GM18505 (cell line): ENCODE measurements at regions not wholly inside any gene's neighbourhood (a gene's known extent, or its start where the extent isn't known, plus 50 kb on each side); places are given as distances from the start of the nearest gene placed in this dataset.
"Not testable (repeated sequence)": the region's sequence is repeated elsewhere in the genome, so short reads cannot be mapped to it uniquely, and the experiment has no call there.

Experiments used
- ATAC-seq: cut with Tn5 transposase; IDR thresholded peaks from one replicate; pipeline ENCODE4 v1.9.1; 2021; ENCODE audit not compliant: unreplicated experiment
- POLR2A ChIP-seq: IDR thresholded peaks from 4 replicates; pipeline ENCODE4 v1.6.1; 2011; ENCODE audit warnings: borderline replicate concordance; ENCODE audit not compliant: insufficient read depth, insufficient read length; ENCODE audit errors: extremely low read depth

DNA sequence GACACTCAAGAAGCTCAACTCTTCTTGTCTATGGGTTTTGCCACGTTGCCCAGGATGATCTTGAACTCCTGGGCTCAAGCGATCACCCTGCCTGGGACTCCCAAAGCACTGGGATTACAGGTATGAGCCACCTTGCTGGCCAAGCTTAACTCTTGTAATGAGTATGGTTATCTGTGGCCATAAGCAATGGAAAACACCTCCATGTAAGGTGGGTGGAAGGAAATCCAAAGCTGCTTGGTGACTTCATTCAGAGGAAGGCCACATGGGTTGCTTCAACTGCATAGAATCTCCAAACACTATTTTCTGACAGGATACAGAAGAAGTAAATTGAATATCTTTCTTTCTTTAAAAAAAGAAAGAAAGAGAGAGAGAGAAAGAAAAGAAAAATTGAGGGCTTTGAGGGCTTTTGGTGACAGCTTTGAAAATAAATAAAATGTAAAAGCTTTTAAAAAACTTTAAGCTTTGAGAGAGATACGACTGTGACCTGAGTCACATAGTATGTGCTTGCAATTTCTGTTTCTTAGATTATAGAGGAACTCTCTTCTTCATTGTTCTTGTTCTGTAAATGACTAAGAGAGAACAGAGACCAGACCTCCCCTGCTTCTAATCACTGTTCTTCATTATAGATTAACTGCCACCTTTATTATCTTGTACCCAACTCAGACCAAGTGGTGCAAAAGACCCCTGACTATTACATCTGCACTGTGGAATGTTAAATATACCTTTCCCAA, 123.1 kb upstream of the NDUFV2 start:
- no peak for TF ChIP-seq POLR2A
- no peak for ATAC-seq

DNA sequence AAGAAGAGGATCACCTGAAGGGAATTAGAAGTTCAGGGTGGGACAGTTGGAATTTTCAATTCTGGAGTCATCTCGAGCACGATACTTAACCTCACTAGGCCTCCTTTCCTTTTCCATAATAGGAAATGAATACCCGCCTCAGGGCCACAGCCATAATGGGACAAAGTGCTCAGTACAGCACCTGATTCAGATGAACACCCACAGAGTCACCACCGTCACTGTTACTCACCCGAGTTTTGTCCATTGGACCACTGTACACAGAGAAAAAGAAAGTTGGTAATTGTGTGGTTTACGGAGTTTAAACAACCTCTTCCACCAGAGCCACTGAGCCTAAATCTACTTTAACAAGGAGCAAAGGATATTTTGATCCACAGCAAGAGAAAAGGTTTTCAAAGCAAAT, 122.0 kb upstream of the NDUFV2 start:
- TF ChIP-seq POLR2A = no peak
- no peak for ATAC-seq

DNA sequence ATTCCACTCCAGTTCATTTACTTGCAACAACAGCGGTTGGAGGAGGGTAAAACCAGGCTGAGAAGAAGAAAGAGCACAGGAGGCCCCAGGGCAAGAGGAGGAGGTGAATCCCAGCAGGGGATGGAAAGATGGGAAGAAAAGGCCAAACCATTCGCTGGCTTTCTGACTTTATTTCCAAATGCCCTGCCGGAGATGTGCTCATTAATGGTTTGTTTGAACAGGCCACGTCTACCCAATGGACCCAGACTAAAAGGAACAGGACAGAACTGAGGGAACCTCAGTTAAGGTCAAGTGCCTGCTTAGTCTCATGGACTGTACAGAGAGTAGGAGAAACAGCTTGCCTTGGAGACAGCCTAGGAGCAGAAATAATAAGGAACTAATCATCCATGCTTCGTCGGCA, 121.6 kb upstream of the NDUFV2 start:
- no peak for ATAC-seq
- TF ChIP-seq POLR2A = no peak

DNA sequence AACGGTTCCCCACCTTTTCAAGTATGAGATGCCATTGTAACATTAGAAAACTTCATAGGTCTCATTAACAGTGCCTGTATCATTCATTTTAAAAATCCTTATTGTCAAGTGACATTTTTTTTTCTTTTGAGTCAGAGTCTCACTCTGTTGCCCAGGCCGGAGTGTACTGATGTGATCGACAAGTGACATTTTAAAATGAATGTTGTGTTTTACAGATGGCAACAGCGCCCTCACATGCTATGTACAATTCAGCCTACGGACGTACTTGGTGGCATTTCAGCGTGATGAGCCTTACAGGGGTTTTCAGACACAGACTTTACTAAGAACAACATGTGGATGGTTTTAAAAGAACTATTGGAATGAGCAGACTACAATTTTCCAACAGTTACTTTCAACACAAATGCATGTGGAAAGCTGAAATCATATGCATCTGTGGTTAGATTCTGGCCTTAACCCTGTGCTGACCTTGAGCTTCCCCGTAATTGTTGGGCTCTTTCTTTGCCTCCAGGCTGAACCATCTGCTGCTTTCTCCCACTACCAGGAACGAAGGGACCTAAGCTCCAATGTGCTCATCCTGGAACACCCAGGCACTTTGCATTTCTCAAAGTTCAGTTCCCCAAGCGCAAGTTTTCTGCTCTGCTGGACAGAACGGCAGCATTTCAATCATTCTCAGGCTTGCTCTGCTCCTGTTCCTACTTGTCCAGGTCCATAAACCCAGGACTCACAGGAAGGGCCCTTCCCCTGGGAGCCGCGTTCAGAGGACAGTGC, 119.9 kb upstream of the NDUFV2 start:
- no peak for ATAC-seq
- no peak for TF ChIP-seq POLR2A

DNA sequence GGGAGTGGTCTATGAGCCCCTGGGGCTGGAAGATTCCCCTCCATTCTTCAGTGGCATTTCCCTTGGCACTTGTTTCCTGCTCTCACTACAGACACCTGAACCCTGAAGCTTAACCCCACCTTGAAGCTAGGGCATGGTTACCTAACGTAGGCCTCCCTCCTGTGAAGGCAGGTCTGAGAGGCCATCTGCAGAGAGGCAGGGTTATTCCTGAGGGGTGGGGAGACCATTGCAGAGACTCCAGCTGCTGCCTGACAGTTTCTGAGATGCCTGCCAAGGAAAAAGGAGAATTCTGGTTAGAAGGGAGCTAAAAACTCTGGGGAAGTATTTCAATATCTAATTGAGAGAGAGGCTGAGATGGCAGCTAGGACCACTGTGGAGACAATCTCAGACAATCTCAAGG, 119.3 kb upstream of the NDUFV2 start:
- no peak for TF ChIP-seq POLR2A
- ATAC-seq = no peak

DNA sequence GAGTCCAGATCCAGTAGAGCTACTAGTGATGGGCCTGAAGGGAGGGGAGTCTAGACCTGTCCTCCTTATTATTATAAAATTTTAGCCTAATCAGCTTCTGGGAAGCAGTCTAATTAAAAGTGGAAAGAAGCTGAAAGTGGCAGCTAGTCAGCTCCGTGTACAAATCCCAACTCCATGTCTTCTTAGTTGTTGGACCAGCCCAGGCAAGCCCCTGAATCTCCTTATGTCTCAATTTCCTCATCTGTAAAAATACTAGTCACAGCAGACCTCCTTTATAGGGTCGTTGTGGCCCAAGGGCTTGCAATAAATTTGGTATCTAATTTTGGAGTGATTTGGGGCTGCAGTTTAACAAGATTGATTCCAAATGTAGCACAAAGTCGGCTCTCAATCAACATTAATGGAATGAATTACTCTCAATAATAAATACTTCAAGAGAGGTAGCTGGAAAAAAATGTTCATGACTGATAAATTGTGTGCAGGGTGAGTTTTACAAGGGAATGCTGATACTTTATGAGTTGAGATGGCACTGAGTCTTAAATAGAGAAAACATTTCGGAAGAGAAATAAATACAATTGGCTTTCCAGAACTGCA, 118.3 kb upstream of the NDUFV2 start:
- TF ChIP-seq POLR2A = no peak
- no peak for ATAC-seq

DNA sequence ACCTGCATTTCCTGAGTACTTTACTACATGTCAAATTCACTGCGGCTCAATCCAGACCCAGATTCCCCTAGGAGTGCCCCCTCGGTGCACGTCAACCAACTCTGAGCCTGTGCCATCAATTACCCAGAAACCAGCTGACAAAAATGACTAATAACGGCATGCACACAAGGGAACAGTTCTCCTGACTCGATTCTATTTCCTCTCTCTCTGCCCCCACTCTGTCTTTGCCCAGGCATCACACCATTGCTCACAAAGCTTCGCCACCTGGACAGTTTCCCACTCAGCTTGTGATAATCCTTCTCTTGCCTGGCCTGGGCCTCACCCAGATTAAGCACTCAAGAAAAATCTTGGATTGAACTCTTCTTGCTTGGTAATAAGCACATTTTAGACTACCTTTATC, 115.3 kb upstream of the NDUFV2 start:
- TF ChIP-seq POLR2A = no peak
- ATAC-seq = no peak

DNA sequence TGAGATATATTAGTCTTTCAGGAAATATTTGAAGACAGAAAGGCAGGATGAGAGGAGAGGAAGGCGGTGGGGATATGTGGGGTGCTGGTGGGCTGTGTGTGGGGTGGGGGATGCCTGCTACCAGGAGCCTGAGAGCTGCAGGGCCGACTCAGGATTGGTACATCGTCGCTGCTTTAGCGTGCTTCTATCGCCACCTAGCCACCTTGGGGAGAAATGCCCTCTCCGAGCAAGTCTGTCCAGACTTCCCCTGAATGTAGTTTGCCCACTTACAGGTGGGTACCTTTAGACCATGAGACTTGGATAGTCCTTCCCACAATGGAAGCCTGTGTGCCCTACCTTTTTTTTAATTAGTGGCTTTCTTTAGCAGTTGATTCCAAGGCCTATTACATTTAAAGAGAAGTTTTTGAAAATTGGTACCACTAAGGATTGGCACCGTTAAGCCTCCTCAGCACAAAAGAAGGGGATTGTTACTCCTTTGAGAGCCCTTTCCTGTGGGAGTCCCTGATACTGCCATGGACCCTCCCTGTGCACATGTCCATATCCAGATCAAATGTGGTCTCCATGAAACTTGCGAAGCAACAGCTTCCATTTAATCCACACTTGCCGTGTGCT, 114.1 kb upstream of the NDUFV2 start:
- ATAC-seq = no peak
- no peak for TF ChIP-seq POLR2A

DNA sequence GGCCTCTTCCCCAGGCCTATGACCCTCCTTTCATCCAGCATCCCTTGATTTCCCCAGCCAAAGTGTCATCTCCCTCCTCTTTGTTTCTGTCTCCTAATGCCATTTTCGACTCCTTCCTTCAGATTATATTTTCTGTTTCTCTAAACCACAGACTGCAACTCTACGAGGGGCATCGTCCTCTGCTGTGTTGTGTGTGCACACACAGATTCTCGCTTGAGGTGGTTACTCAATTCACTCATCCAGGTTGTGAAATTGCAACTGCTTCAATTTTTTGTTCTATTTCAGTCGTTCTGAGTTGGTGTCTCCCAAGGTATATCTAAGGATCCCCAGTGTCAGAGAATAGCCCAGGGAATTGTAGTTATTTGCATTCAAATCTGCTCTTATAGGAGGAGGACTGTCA, 113.5 kb upstream of the NDUFV2 start:
- no peak for ATAC-seq
- TF ChIP-seq POLR2A = no peak

DNA sequence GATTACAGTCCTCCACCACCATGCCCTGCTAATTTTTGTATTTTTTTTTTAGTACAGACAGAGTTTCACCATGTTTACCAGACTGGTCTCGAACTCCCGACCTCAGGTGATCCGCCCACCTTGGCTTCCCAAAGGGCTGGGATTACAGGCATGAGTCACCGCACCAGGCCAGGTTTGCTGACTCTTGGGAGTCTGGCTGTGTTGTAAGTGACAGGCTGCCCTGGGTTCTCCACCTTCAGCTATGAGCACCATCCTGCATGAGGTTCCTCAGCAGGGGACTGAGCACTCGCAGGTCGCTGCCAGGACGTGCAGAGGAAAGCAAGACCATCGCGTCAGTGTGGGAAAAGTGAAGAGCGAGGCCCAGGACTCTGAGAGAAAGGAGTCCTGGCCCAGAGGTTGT, 112.6 kb upstream of the NDUFV2 start:
- TF ChIP-seq POLR2A = no peak
- no peak for ATAC-seq

DNA sequence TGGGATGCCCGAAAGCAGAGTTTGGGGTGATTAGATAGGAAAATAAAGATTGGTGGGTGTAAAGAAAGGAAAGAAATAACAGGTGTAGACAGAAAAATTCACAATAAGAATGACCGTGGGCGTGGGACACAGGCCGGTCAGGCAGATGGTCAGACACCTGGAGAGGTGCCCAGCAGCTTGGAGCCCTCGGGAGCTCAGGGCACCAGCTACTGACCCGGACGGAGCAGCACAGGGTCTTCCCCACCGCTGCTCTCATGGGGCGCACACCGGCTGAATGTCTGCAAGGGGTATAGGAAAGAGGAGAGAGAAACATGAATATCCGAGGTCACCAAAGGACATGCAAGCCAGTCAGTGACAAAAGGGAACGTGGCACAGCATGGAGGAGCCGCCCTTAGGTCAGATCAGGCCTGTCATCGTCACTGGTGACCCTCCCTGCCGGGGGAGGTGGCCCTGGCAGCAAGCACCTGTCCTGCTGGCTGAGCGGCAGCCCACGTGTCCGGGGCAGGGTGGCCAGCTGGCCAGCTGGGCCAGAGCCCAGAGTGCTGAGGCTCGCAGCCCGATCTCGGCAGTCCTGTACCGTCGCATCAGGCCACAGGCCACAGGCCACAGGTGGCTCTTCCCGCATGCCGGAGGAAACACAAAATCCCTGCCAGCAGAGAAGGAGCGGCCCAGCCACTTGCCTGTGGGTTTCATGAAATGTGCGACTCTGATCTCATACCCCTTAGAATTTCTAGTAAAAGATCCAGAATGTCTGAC, 112.0 kb upstream of the NDUFV2 start:
- ATAC-seq = no peak

DNA sequence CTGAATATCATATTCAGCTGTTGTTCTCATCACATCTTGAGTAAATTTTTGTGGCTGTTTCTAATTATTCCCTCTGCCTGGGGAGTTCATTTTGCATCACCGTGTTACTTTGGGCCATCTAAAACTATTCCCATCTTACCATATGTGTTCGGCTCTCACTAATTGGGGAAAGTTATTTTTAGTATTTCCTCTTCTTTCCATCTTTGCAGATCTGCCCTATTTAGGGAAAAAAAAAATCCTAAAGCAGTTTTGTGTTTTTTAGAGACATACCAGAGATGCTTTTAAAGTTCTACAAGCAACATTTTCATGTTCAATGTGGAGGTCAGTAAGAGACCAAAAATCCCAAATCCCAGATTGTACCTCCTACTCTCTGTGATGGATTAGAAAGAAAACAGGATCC, 111.3 kb upstream of the NDUFV2 start:
- ATAC-seq = no peak
- TF ChIP-seq POLR2A = no peak

More for the DNA sequence above, 112.0 kb upstream of the NDUFV2 start:
- TF ChIP-seq POLR2A = no peak

DNA sequence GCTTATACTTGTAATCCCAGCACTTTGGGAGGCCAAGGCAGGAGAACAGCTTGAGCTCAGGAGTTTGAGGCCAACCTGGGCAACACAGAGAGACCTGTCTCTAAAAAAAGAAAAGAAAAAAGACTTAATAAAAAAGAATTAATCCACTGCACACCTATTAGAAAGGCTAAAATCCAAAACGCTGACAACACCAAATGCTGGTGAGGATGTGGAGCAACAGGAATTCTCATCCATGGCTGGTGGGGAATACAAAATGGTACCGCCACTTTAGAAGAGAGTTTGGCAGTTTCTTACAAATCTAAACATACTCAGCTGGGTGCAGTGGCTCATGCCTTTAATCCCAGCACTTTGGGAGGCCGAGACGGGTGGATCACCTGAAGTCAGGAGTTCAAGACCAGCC, 110.0 kb upstream of the NDUFV2 start:
- not testable (repeated sequence) for ATAC-seq

DNA sequence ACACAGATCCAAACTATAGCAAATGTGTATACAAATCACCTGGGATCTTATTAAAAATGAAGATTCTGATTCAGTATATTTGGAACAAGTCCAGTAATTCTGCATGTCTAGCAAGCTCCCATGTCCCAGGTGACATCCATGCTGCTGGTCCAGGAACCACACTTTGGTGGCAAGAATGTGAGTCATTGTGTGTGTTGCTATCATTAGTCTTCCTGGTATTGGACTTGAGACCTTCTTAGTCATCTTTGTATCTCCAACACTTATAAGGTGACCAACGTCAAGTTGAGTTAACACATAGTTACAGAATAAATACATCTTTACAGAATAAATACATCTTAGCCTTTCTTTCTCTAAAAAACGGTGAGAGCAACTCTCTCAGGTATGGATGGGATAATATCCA, 107.9 kb upstream of the NDUFV2 start:
- TF ChIP-seq POLR2A = no peak
- ATAC-seq = no peak

DNA sequence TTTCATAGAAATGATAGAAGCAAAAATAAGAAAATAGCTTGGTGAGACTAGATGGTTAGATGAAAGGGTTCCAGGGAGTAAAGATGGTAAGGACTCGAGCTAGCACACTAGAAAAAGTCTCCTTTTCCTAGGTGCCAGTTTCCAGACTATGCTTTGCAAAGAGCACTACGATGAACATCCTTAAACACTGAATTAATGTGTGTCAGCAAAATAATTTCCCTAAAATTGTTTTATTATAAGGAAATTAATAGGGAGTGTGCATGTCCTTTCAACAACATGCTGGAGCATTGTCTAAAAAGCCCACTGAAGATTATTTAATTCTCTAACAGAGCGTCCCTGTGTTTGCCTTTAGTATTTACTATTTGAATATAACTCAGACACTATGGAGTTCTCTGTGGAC, 107.4 kb upstream of the NDUFV2 start:
- no peak for TF ChIP-seq POLR2A
- ATAC-seq = no peak
